ENCODE measurements at regions not wholly inside any gene's neighbourhood (a gene's known extent, or its start where the extent isn't known, plus 50 kb on each side); places are given as distances from the start of the nearest gene placed in this dataset.

GRCh38 chr13:77417897-77418296 lies 91.0 kb upstream of the MYCBP2 start:
- Histone ChIP-seq H4K20me1 (ENCODE audit: insufficient read depth, low read length) (no peaks in the 10 kb centered on the region), H3K27ac (ENCODE audit: low read length) (no peak overlapping the region), H3K36me3 (replicated peaks; ENCODE audit: insufficient read depth, low read length) (no peaks in the 10 kb centered on the region), H3K9me2 (replicated peaks; ENCODE audit: insufficient read depth, low read length) (no peaks in the 10 kb centered on the region), H3K4me1 (ENCODE audit: low read length) (no peaks in the 10 kb centered on the region), H3K79me2 (ENCODE audit: low read length) (no peaks in the 10 kb centered on the region), H2AFZ (ENCODE audit: low read length) (no peak overlapping the region), H3K4me2 (ENCODE audit: low read depth, low read length) (no peak overlapping the region), H3F3A (ENCODE audit: insufficient read depth, low read length) (no peaks in the 10 kb centered on the region), H3K4me3 (ENCODE audit: low read length) (no peak overlapping the region), H3K9me3 (replicated peaks; ENCODE audit: insufficient read depth, low read length) (no peaks in the 10 kb centered on the region), H3K9ac (ENCODE audit: low read length) (no peak overlapping the region), H3K27me3 (replicated peaks; ENCODE audit: insufficient read depth, low read length) (no peaks in the 10 kb centered on the region)
- no peak for DNase-seq
- no peak for TF ChIP-seq EZH2phosphoT487 (IDR thresholded peaks at IDR 0.05; ENCODE audit: low read length)
- no peak for TF ChIP-seq CTCF (IDR thresholded peaks at IDR 0.05; ENCODE audit: low read length)
- TF ChIP-seq EZH2 (optimal IDR thresholded peaks at IDR 0.05; ENCODE audit: low read depth, low read length): no peak

- DNase-seq: no peak
- Histone ChIP-seq H3K27me3 (replicated peaks; ENCODE audit: insufficient read depth, low read length) (no peaks in the 10 kb centered on the region), H3F3A (ENCODE audit: insufficient read depth, low read length) (no peaks in the 10 kb centered on the region), H3K36me3 (replicated peaks; ENCODE audit: insufficient read depth, low read length) (no peaks in the 10 kb centered on the region), H3K9me3 (replicated peaks; ENCODE audit: insufficient read depth, low read length) (no peaks in the 10 kb centered on the region), H3K9ac (ENCODE audit: low read length) (no peak overlapping the region), H3K4me1 (ENCODE audit: low read length) (no peaks in the 10 kb centered on the region), H3K9me2 (replicated peaks; ENCODE audit: insufficient read depth, low read length) (no peaks in the 10 kb centered on the region), H3K27ac (ENCODE audit: low read length) (no peak overlapping the region), H3K79me2 (ENCODE audit: low read length) (no peaks in the 10 kb centered on the region), H3K4me2 (ENCODE audit: low read depth, low read length) (no peak overlapping the region), H3K4me3 (ENCODE audit: low read length) (no peak overlapping the region), H2AFZ (ENCODE audit: low read length) (no peak overlapping the region), H4K20me1 (ENCODE audit: insufficient read depth, low read length) (no peaks in the 10 kb centered on the region)
- TF ChIP-seq EZH2 (optimal IDR thresholded peaks at IDR 0.05; ENCODE audit: low read depth, low read length): no peak
- no peak for TF ChIP-seq CTCF (IDR thresholded peaks at IDR 0.05; ENCODE audit: low read length)
- no peak for TF ChIP-seq EZH2phosphoT487 (IDR thresholded peaks at IDR 0.05; ENCODE audit: low read length)
Measured at GRCh38 chr13:77416666-77417212, 89.8 kb upstream of the MYCBP2 start.

DNA sequence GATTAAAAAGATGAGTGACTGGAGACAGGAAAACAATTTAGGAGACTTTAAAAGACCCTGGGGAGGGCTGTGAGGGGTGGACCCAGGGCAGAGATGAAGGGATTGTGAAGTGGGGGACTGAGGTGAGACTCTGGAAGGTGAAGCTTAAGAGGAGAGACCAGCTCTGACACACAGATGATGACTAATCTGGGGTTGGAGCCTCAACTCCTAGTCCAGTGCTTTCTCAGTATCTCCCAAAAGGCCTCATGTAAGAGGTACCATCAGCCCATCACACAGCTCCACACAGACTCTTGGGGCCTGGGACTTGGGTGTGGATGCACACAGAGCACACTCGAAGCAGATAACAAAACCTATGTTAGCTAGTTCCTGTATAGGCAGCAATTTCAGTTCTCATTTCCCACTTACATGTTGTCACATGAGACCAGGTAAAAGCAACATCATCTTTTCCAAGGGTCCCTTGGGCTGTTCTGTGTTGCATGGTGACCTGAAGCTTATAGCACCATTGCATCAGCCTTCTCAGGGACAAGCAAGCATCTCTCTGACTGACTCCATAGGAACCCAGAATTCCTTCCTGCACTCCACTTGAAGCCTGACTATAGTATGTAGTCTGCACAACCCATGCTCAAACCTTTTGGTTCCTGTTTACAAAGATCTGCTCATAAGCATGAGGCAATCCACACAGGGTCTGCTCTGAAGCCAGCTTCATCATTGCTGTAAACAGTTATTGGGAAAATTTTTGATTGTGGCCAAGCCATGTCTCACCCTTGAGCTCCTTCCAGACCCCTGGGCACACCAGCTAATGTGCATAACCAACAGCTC lies 88.6 kb upstream of the MYCBP2 start:
- H3K9me3 ChIP-seq (replicated peaks; ENCODE audit: insufficient read depth, low read length): no peaks in the 10 kb centered on the region
- no peaks in the 10 kb centered on the region for H3K4me1 ChIP-seq (ENCODE audit: low read length)
- H3K27ac ChIP-seq (ENCODE audit: low read length): no peak overlapping the region
- no peaks in the 10 kb centered on the region for H4K20me1 ChIP-seq (ENCODE audit: insufficient read depth, low read length)
- no peak overlapping the region for H3K4me2 ChIP-seq (ENCODE audit: low read depth, low read length)
- H3K79me2 ChIP-seq (ENCODE audit: low read length): no peaks in the 10 kb centered on the region
- no peak for TF ChIP-seq EZH2 (optimal IDR thresholded peaks at IDR 0.05; ENCODE audit: low read depth, low read length)
- TF ChIP-seq EZH2phosphoT487 (IDR thresholded peaks at IDR 0.05; ENCODE audit: low read length): no peak
- TF ChIP-seq CTCF (IDR thresholded peaks at IDR 0.05; ENCODE audit: low read length): no peak
- no peak overlapping the region for H3K4me3 ChIP-seq (ENCODE audit: low read length)
- no peak overlapping the region for H3K9ac ChIP-seq (ENCODE audit: low read length)
- no peaks in the 10 kb centered on the region for H3K27me3 ChIP-seq (replicated peaks; ENCODE audit: insufficient read depth, low read length)
- H3K36me3 ChIP-seq (replicated peaks; ENCODE audit: insufficient read depth, low read length): no peaks in the 10 kb centered on the region
- no peak overlapping the region for H2AFZ ChIP-seq (ENCODE audit: low read length)
- no peaks in the 10 kb centered on the region for H3F3A ChIP-seq (ENCODE audit: insufficient read depth, low read length)
- H3K9me2 ChIP-seq (replicated peaks; ENCODE audit: insufficient read depth, low read length): no peaks in the 10 kb centered on the region
- DNase-seq: no peak
